ENCODE measurements at regions not wholly inside any gene's neighbourhood (a gene's known extent, or its start where the extent isn't known, plus 50 kb on each side); places are given as distances from the start of the nearest gene placed in this dataset.

DNA sequence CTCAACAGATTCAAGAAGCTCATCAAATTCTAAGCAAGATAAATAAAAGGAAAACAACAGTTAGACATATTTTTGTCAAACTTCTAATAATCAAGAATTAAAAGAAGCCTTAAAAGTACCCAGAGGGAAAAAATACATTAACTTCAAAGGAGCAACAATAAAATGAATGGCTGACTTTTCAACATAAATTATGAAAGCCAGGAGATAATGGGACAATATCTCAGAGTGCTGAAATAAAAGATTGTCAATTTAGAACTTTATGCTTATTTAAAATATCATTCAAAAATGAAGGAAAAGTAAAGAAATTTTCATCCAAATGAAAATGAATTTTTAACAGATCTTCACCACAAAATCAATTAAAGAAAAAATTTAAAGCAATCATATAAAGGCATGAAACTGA is 108.5 kb upstream of the IL6 start:
- Histone ChIP-seq H3K36me3 (no peaks in the 10 kb centered on the region), H3K27me3 (peaks cover 2% of the 10 kb centered on the region), H3K4me1 (ENCODE audit: insufficient read depth) (no peaks in the 10 kb centered on the region), H3K27ac (no peak overlapping the region), H3K4me3 (no peak overlapping the region), H3K9me3 (no peaks in the 10 kb centered on the region)
- intact Hi-C loops (cut with DNase I) = no loop called here
- DNase-seq = no peak
- TF ChIP-seq POLR2A (IDR thresholded peaks at IDR 0.05) (no peak), EP300 (IDR thresholded peaks at IDR 0.05) (no peak)
- TF ChIP-seq, protein P1, sequence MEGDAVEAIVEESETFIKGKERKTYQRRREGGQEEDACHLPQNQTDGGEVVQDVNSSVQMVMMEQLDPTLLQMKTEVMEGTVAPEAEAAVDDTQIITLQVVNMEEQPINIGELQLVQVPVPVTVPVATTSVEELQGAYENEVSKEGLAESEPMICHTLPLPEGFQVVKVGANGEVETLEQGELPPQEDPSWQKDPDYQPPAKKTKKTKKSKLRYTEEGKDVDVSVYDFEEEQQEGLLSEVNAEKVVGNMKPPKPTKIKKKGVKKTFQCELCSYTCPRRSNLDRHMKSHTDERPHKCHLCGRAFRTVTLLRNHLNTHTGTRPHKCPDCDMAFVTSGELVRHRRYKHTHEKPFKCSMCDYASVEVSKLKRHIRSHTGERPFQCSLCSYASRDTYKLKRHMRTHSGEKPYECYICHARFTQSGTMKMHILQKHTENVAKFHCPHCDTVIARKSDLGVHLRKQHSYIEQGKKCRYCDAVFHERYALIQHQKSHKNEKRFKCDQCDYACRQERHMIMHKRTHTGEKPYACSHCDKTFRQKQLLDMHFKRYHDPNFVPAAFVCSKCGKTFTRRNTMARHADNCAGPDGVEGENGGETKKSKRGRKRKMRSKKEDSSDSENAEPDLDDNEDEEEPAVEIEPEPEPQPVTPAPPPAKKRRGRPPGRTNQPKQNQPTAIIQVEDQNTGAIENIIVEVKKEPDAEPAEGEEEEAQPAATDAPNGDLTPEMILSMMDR (IDR thresholded peaks at IDR 0.05) = no peak

DNA sequence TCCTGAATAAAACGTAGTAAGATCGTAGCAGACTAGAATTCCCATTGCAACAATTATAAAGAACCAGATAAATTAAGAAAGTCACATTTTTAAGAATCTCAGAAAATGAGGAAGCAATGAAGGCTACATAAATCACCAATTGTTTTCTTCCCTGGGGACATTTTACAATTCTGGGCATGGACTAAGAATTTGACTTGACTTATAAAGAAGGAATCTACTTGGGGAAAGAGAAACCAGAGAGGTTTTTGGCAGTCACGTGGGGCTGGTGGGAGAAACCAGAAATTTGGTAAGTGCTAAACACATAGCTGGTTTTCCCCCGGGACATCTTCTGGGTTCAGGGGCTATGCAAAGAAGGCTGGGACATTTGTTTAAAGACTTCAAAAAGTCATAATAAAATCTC is 109.8 kb upstream of the IL6 start:
- H3K4me3 ChIP-seq = no peak overlapping the region
- TF ChIP-seq POLR2A (IDR thresholded peaks at IDR 0.05) (no peak), EP300 (IDR thresholded peaks at IDR 0.05) (no peak)
- TF ChIP-seq, protein P1 (IDR thresholded peaks at IDR 0.05) = no peak
- no peaks in the 10 kb centered on the region for H3K9me3 ChIP-seq
- no peaks in the 10 kb centered on the region for H3K36me3 ChIP-seq
- H3K27me3 ChIP-seq = peaks cover 2% of the 10 kb centered on the region
- H3K4me1 ChIP-seq (ENCODE audit: insufficient read depth) = no peaks in the 10 kb centered on the region
- no peak for DNase-seq
- H3K27ac ChIP-seq = no peak overlapping the region
- WGBS, 3 donors = 71 to 80% (median 76%) methylated on average over 4 of the region's 4 CpGs
- intact Hi-C loops (cut with DNase I) = no loop called here

DNA sequence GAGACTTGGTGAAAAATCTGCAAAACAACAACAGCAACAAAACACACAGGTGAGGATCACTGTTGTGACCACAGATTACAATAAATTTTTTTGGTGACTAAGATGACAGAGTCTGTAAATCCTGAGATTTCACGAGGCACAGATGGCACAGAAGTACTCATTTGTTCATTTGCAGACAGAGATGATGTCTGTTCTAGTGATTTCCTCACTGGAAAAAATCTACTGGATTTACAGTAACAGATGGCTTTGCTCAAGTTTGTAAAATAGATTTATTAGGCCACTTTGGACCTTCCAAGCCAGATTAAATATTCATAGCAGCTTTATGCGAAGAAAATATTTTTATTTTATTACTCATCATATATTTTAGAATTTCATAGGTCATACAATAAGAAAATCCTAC is 113.5 kb upstream of the IL6 start:
- Histone ChIP-seq H3K36me3 (no peaks in the 10 kb centered on the region), H3K4me3 (no peak overlapping the region), H3K9me3 (no peaks in the 10 kb centered on the region), H3K27me3 (no peaks in the 10 kb centered on the region), H3K4me1 (ENCODE audit: insufficient read depth) (no peaks in the 10 kb centered on the region), H3K27ac (no peak overlapping the region)
- 36 to 48% (median 43%) methylated on average over 2 of the region's 2 CpGs for WGBS, 3 donors
- TF ChIP-seq, protein P1 (IDR thresholded peaks at IDR 0.05) = no peak
- TF ChIP-seq POLR2A (IDR thresholded peaks at IDR 0.05) = no peak
- no peak for TF ChIP-seq EP300 (IDR thresholded peaks at IDR 0.05)
- DNase-seq = no peak
- intact Hi-C loops (cut with DNase I) = no loop called here

DNA sequence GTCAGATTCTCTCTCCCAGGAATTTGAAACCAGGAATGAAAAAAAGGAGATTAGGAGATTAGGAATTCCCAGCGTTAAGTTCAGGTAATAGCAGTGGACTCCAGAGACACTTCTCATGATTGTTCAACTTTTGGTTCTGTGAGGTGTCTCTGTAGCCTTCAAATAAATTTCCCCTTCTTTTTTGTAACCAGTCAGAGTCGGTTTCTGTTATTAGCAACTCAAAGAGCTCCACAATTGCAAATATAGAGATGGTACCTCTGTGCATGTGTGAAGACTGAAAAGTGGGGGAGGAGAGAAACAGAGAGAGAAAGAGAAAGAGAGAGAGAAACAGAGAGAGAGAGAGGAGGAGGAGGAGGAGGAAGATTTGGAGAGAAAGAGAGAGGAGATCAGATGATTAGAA is 112.8 kb upstream of the STEAP1B start:
- TF ChIP-seq, protein P1 (IDR thresholded peaks at IDR 0.05) = no peak
- TF ChIP-seq EP300 (IDR thresholded peaks at IDR 0.05) (no peak), POLR2A (IDR thresholded peaks at IDR 0.05) (no peak)
- no peaks in the 10 kb centered on the region for H3K4me1 ChIP-seq (ENCODE audit: insufficient read depth)
- intact Hi-C loops (cut with DNase I) = no loop called here
- no peaks in the 10 kb centered on the region for H3K27me3 ChIP-seq
- H3K27ac ChIP-seq = no peak overlapping the region
- DNase-seq = no peak
- WGBS, 3 donors = 63 to 72% (median 68%) methylated on average over 2 of the region's 2 CpGs
- no peaks in the 10 kb centered on the region for H3K36me3 ChIP-seq
- H3K4me3 ChIP-seq = no peak overlapping the region
- no peaks in the 10 kb centered on the region for H3K9me3 ChIP-seq

DNA sequence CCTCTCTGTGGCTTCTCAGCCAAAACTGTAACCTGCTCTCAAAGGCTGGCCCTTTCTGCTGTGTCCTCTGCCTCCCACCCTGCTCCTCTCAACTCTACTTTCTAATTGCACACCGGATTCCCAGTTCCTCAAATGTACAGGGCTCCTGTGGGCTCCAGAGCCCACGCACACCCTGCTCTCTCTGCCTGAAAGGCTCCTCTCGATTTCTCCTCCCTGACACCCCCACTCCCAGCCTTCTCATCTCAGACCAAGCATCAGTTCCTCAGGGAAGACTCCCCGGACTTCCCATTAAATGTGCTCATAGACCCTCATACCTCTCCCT is 111.7 kb upstream of the STEAP1B start:
- no peak for TF ChIP-seq POLR2A (IDR thresholded peaks at IDR 0.05)
- TF ChIP-seq, protein P1 (IDR thresholded peaks at IDR 0.05) = no peak
- no peak for TF ChIP-seq EP300 (IDR thresholded peaks at IDR 0.05)
- no peak overlapping the region for H3K27ac ChIP-seq
- no peaks in the 10 kb centered on the region for H3K4me1 ChIP-seq (ENCODE audit: insufficient read depth)
- no peaks in the 10 kb centered on the region for H3K36me3 ChIP-seq
- H3K9me3 ChIP-seq = no peaks in the 10 kb centered on the region
- intact Hi-C loops (cut with DNase I) = no loop called here
- no peak for DNase-seq
- H3K4me3 ChIP-seq = no peak overlapping the region
- no peaks in the 10 kb centered on the region for H3K27me3 ChIP-seq
- WGBS, 3 donors = 79 to 87% (median 85%) methylated on average over 4 of the region's 4 CpGs

Data from ovary (tissue), 7 donors.